ENCODE measurements at regions not wholly inside any gene's neighbourhood (a gene's known extent, or its start where the extent isn't known, plus 50 kb on each side); places are given as distances from the start of the nearest gene placed in this dataset.
"Not testable (repeated sequence)": the region's sequence is repeated elsewhere in the genome, so short reads cannot be mapped to it uniquely, and the experiment has no call there.

GRCh38 chr17:27365329-27365945 is 71.5 kb downstream of the WSB1 start:
- H3K27ac Mint-ChIP-seq; H3K36me3 Mint-ChIP-seq (ENCODE audit: low read depth); H3K27me3 Mint-ChIP-seq (ENCODE audit: low read depth); H3K4me3 Mint-ChIP-seq; H3K4me1 Mint-ChIP-seq (ENCODE audit: low read depth); H3K9me3 Mint-ChIP-seq; intact Hi-C loops (cut with micrococcal nuclease); DNase-seq: not testable (repeated sequence)
- CTCF ChIA-PET, result interaction anchor here (1.2 kb wide), 1 partner anchor 32 kb away, joined by 3 read pairs; no protein-coding TSS in a partner anchor

GRCh38 chr17:27366437-27366836 is 72.5 kb downstream of the WSB1 start:
- intact Hi-C loops (cut with micrococcal nuclease), result no loop called here
- no peak for DNase-seq
- H3K4me1 Mint-ChIP-seq (ENCODE audit: low read depth), result no peaks in the 10 kb centered on the region
- no peaks in the 10 kb centered on the region for H3K27me3 Mint-ChIP-seq (ENCODE audit: low read depth)
- peaks cover 4% of the 10 kb centered on the region for H3K9me3 Mint-ChIP-seq
- no peak overlapping the region for H3K4me3 Mint-ChIP-seq
- H3K27ac Mint-ChIP-seq, result no peak overlapping the region
- CTCF ChIA-PET, result interaction anchor here (0.7 to 1.3 kb wide), 3 partner anchors 33 to 233 kb away, joined by 3 read pairs; no protein-coding TSS in a partner anchor
- H3K36me3 Mint-ChIP-seq (ENCODE audit: low read depth), result no peaks in the 10 kb centered on the region

- CTCF ChIA-PET, result interaction anchor here (0.6 to 1.3 kb wide), 2 partner anchors 9 to 232 kb away, joined by 3 read pairs; no protein-coding TSS in a partner anchor
- no peak for DNase-seq
- no peak overlapping the region for H3K27ac Mint-ChIP-seq
- H3K9me3 Mint-ChIP-seq, result peaks cover 4% of the 10 kb centered on the region
- no peak overlapping the region for H3K4me3 Mint-ChIP-seq
- no peaks in the 10 kb centered on the region for H3K27me3 Mint-ChIP-seq (ENCODE audit: low read depth)
- intact Hi-C loops (cut with micrococcal nuclease), result no loop called here
- H3K36me3 Mint-ChIP-seq (ENCODE audit: low read depth), result no peaks in the 10 kb centered on the region
- no peaks in the 10 kb centered on the region for H3K4me1 Mint-ChIP-seq (ENCODE audit: low read depth)
Observed at GRCh38 chr17:27367121-27367981, 73.4 kb downstream of the WSB1 start.

- intact Hi-C loops (cut with micrococcal nuclease), result no loop called here
- Mint-ChIP-seq H3K27me3 (ENCODE audit: low read depth) (peaks cover 2% of the 10 kb centered on the region), H3K9me3 (peaks cover 9% of the 10 kb centered on the region), H3K36me3 (ENCODE audit: low read depth) (peaks cover 2% of the 10 kb centered on the region), H3K4me3 (no peak overlapping the region), H3K27ac (no peak overlapping the region), H3K4me1 (ENCODE audit: low read depth) (no peaks in the 10 kb centered on the region)
- CTCF ChIA-PET, result no interaction called here
- DNase-seq, result no peak
Observed at GRCh38 chr17:27368151-27368795, 74.4 kb downstream of the WSB1 start.

GRCh38 chr17:27368980-27369379 is 75.1 kb downstream of the WSB1 start:
- no peaks in the 10 kb centered on the region for H3K4me1 Mint-ChIP-seq (ENCODE audit: low read depth)

GRCh38 chr17:27370776-27371175 is 76.9 kb downstream of the WSB1 start:
- CTCF ChIA-PET, result interaction anchor here (0.7 kb wide), 1 partner anchor 39 kb away, joined by 3 read pairs; no protein-coding TSS in a partner anchor
- no peak for DNase-seq
- no peak overlapping the region for H3K4me3 Mint-ChIP-seq
- H3K4me1 Mint-ChIP-seq (ENCODE audit: low read depth), result no peaks in the 10 kb centered on the region
- H3K27ac Mint-ChIP-seq, result no peak overlapping the region
- H3K27me3 Mint-ChIP-seq (ENCODE audit: low read depth), result peaks cover 4% of the 10 kb centered on the region
- intact Hi-C loops (cut with micrococcal nuclease), result no loop called here
- H3K36me3 Mint-ChIP-seq (ENCODE audit: low read depth), result peaks cover 2% of the 10 kb centered on the region
- peaks cover 12% of the 10 kb centered on the region for H3K9me3 Mint-ChIP-seq

More at GRCh38 chr17:27368980-27369379, 75.1 kb downstream of the WSB1 start:
- Mint-ChIP-seq H3K27me3 (ENCODE audit: low read depth) (peaks cover 4% of the 10 kb centered on the region), H3K9me3 (peaks cover 12% of the 10 kb centered on the region), H3K4me3 (no peak overlapping the region), H3K27ac (no peak overlapping the region), H3K36me3 (ENCODE audit: low read depth) (peaks cover 2% of the 10 kb centered on the region)
- intact Hi-C loops (cut with micrococcal nuclease), result no loop called here
- CTCF ChIA-PET, result interaction anchor here (0.9 kb wide), 1 partner anchor 285 kb away, joined by 3 read pairs; no protein-coding TSS in a partner anchor
- no peak for DNase-seq

- H3K4me1 Mint-ChIP-seq (ENCODE audit: low read depth); intact Hi-C loops (cut with micrococcal nuclease); H3K36me3 Mint-ChIP-seq (ENCODE audit: low read depth); H3K4me3 Mint-ChIP-seq; H3K27ac Mint-ChIP-seq; H3K27me3 Mint-ChIP-seq (ENCODE audit: low read depth); DNase-seq; CTCF ChIA-PET: not testable (repeated sequence)
- peaks cover 12% of the 10 kb centered on the region for H3K9me3 Mint-ChIP-seq
Observed at GRCh38 chr17:27373695-27374094, 79.8 kb downstream of the WSB1 start.

GRCh38 chr17:27376637-27377547 is 79.4 kb upstream of the KSR1 start:
- peaks cover 8% of the 10 kb centered on the region for H3K9me3 Mint-ChIP-seq
- no peaks in the 10 kb centered on the region for H3K4me1 Mint-ChIP-seq (ENCODE audit: low read depth)
- H3K27ac Mint-ChIP-seq, result no peak overlapping the region
- peaks cover 2% of the 10 kb centered on the region for H3K36me3 Mint-ChIP-seq (ENCODE audit: low read depth)
- intact Hi-C loops (cut with micrococcal nuclease), result no loop called here
- CTCF ChIA-PET, result interaction anchor here (0.8 to 1.3 kb wide), 4 partner anchors 10 to 229 kb away, joined by 3 to 9 read pairs (median 3); no protein-coding TSS in a partner anchor
- H3K4me3 Mint-ChIP-seq, result no peak overlapping the region
- DNase-seq, result no peak
- H3K27me3 Mint-ChIP-seq (ENCODE audit: low read depth), result peaks cover 29% of the 10 kb centered on the region

- Mint-ChIP-seq H3K27me3 (ENCODE audit: low read depth) (peaks cover 24% of the 10 kb centered on the region), H3K9me3 (no peaks in the 10 kb centered on the region), H3K27ac (no peak overlapping the region), H3K36me3 (ENCODE audit: low read depth) (no peaks in the 10 kb centered on the region), H3K4me3 (no peak overlapping the region), H3K4me1 (ENCODE audit: low read depth) (no peaks in the 10 kb centered on the region)
- no peak for DNase-seq
- intact Hi-C loops (cut with micrococcal nuclease), result no loop called here
- CTCF ChIA-PET, result interaction anchor here (0.7 to 6.9 kb wide), 2 partner anchors 70 to 223 kb away, joined by 3 to 108 read pairs; no protein-coding TSS in a partner anchor
Observed at GRCh38 chr17:27378482-27379175, 77.6 kb upstream of the KSR1 start.

- Mint-ChIP-seq H3K4me1 (ENCODE audit: low read depth) (no peaks in the 10 kb centered on the region), H3K27ac (no peak overlapping the region), H3K27me3 (ENCODE audit: low read depth) (peaks cover 24% of the 10 kb centered on the region), H3K36me3 (ENCODE audit: low read depth) (no peaks in the 10 kb centered on the region), H3K9me3 (no peaks in the 10 kb centered on the region), H3K4me3 (no peak overlapping the region)
- CTCF ChIA-PET, result interaction anchor here (0.7 to 6.9 kb wide), 24 partner anchors 9 to 326 kb away, joined by 3 to 108 read pairs (median 4); partner anchors contain the start of genes KSR1 and WSB1
- intact Hi-C loops (cut with micrococcal nuclease), result no loop called here
- no peak for DNase-seq
Observed at GRCh38 chr17:27379888-27380533, 76.2 kb upstream of the KSR1 start.

- H3K27me3 Mint-ChIP-seq (ENCODE audit: low read depth), result peaks cover 24% of the 10 kb centered on the region
- no peak overlapping the region for H3K27ac Mint-ChIP-seq
- intact Hi-C loops (cut with micrococcal nuclease), result no loop called here
- H3K4me3 Mint-ChIP-seq, result no peak overlapping the region
- no peaks in the 10 kb centered on the region for H3K4me1 Mint-ChIP-seq (ENCODE audit: low read depth)
- DNase-seq, result no peak
- CTCF ChIA-PET, result interaction anchor here (0.7 to 6.9 kb wide), 25 partner anchors 8 to 274 kb away, joined by 3 to 108 read pairs (median 3); partner anchors contain the start of genes KSR1 and WSB1
- no peaks in the 10 kb centered on the region for H3K36me3 Mint-ChIP-seq (ENCODE audit: low read depth)
- no peaks in the 10 kb centered on the region for H3K9me3 Mint-ChIP-seq
Observed at GRCh38 chr17:27380551-27380950, 75.7 kb upstream of the KSR1 start.
